ENCODE measurements at regions not wholly inside any gene's neighbourhood (a gene's known extent, or its start where the extent isn't known, plus 50 kb on each side); places are given as distances from the start of the nearest gene placed in this dataset.

- H3K9me3 Mint-ChIP-seq = peaks cover 8% of the 10 kb centered on the region
- no peak overlapping the region for H3K27ac Mint-ChIP-seq
- no peaks in the 10 kb centered on the region for H3K4me1 Mint-ChIP-seq
- no peak for DNase-seq (ENCODE audit: low spot score in 2 of 2, unreplicated experiment in 2 of 2)
- no peaks in the 10 kb centered on the region for H3K36me3 Mint-ChIP-seq
- no peak overlapping the region for H3K4me3 Mint-ChIP-seq
- TF ChIP-seq CTCF (IDR thresholded peaks at IDR 0.05; ENCODE audit: unreplicated experiment) = no peak
- H3K27me3 Mint-ChIP-seq (ENCODE audit: low read depth) = peaks cover 8% of the 10 kb centered on the region
Measured at GRCh38 chr1:213669964-213670691, 317.6 kb upstream of the PROX1 start.

GRCh38 chr1:213670692-213671023, 317.1 kb upstream of the PROX1 start:
- Mint-ChIP-seq H3K4me3 (no peak overlapping the region), H3K36me3 (no peaks in the 10 kb centered on the region), H3K9me3 (peaks cover 8% of the 10 kb centered on the region), H3K27me3 (ENCODE audit: low read depth) (peaks cover 9% of the 10 kb centered on the region), H3K4me1 (no peaks in the 10 kb centered on the region), H3K27ac (no peak overlapping the region)
- no peak for TF ChIP-seq CTCF (IDR thresholded peaks at IDR 0.05; ENCODE audit: unreplicated experiment)
- no peak for DNase-seq (ENCODE audit: low spot score in 2 of 2, unreplicated experiment in 2 of 2)

GRCh38 chr1:213675043-213675442, 312.7 kb upstream of the PROX1 start:
- no peak overlapping the region for H3K27ac Mint-ChIP-seq
- H3K36me3 Mint-ChIP-seq = no peaks in the 10 kb centered on the region
- no peak for TF ChIP-seq CTCF (IDR thresholded peaks at IDR 0.05; ENCODE audit: unreplicated experiment)
- peaks cover 8% of the 10 kb centered on the region for H3K9me3 Mint-ChIP-seq
- no peaks in the 10 kb centered on the region for H3K4me1 Mint-ChIP-seq
- H3K27me3 Mint-ChIP-seq (ENCODE audit: low read depth) = peaks cover 26% of the 10 kb centered on the region
- no peak overlapping the region for H3K4me3 Mint-ChIP-seq
- DNase-seq (ENCODE audit: low spot score in 2 of 2, unreplicated experiment in 2 of 2) = no peak

- Mint-ChIP-seq H3K27me3 (ENCODE audit: low read depth) (peaks cover 25% of the 10 kb centered on the region), H3K4me1 (no peaks in the 10 kb centered on the region), H3K27ac (no peak overlapping the region), H3K4me3 (no peak overlapping the region), H3K9me3 (peaks cover 8% of the 10 kb centered on the region), H3K36me3 (no peaks in the 10 kb centered on the region)
- no peak for TF ChIP-seq CTCF (IDR thresholded peaks at IDR 0.05; ENCODE audit: unreplicated experiment)
- DNase-seq (ENCODE audit: low spot score in 2 of 2, unreplicated experiment in 2 of 2) = no peak
Measured at GRCh38 chr1:213676736-213677135, 311.0 kb upstream of the PROX1 start.

- H3K27me3 Mint-ChIP-seq (ENCODE audit: low read depth) = peaks cover 23% of the 10 kb centered on the region
- peaks cover 8% of the 10 kb centered on the region for H3K9me3 Mint-ChIP-seq
- no peaks in the 10 kb centered on the region for H3K36me3 Mint-ChIP-seq
- no peak overlapping the region for H3K27ac Mint-ChIP-seq
- no peak overlapping the region for H3K4me3 Mint-ChIP-seq
- no peak for TF ChIP-seq CTCF (IDR thresholded peaks at IDR 0.05; ENCODE audit: unreplicated experiment)
- DNase-seq (ENCODE audit: low spot score in 2 of 2, unreplicated experiment in 2 of 2) = no peak
- H3K4me1 Mint-ChIP-seq = no peaks in the 10 kb centered on the region
Measured at GRCh38 chr1:213678348-213678747, 309.4 kb upstream of the PROX1 start.

- H3K36me3 Mint-ChIP-seq = no peaks in the 10 kb centered on the region
- H3K27me3 Mint-ChIP-seq (ENCODE audit: low read depth) = peaks cover 23% of the 10 kb centered on the region
- no peaks in the 10 kb centered on the region for H3K4me1 Mint-ChIP-seq
- H3K4me3 Mint-ChIP-seq = no peak overlapping the region
- DNase-seq (ENCODE audit: low spot score in 2 of 2, unreplicated experiment in 2 of 2) = no peak
- no peak for TF ChIP-seq CTCF (IDR thresholded peaks at IDR 0.05; ENCODE audit: unreplicated experiment)
- peaks cover 8% of the 10 kb centered on the region for H3K9me3 Mint-ChIP-seq
- no peak overlapping the region for H3K27ac Mint-ChIP-seq
Measured at GRCh38 chr1:213678753-213679152, 309.0 kb upstream of the PROX1 start.

Measured in mesothelial cell of epicardium (in vitro differentiated cells).